ENCODE measurements at regions not wholly inside any gene's neighbourhood (a gene's known extent, or its start where the extent isn't known, plus 50 kb on each side); places are given as distances from the start of the nearest gene placed in this dataset.

DNA sequence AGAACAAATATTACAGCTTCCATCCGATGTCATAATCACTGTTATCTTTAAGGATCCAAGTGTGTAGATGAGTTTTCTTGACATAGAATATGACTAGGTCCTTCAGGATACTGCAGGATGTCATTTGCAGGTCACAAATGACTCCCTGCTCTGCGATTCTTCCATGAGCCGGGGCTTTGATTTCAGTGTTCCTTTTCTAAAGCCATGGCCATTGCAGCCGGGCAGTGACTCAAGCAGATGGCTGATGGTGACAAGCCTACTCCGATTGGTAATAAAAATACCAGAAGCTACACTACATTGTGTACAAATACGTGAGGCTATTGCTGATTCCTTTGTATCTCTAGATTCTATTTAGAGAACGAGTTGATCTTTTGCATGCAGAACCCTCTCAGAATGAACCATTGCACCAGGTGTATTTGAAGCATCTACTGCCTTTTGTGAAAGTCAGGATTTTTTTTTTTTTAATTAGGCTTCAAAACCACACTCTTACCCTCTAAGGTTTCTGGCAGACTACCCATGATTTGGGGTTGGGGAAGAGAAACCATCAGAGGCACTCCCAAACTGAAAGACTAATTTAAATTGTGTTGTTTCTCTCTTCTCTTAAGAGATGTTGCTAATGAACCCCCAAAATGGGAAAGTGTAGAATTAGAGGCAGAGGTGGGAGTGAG is 271.0 kb upstream of the ADRA1B start:
- Mint-ChIP-seq H3K4me1 (no peaks in the 10 kb centered on the region), H3K36me3 (no peaks in the 10 kb centered on the region), H3K27me3 (peaks cover 6% of the 10 kb centered on the region), H3K9me3 (ENCODE audit: low read depth) (no peaks in the 10 kb centered on the region), H3K4me3 (no peak overlapping the region), H3K27ac (no peak overlapping the region)
- ATAC-seq = no peak
- no peak for DNase-seq
- CTCF ChIA-PET = no interaction called here

DNA sequence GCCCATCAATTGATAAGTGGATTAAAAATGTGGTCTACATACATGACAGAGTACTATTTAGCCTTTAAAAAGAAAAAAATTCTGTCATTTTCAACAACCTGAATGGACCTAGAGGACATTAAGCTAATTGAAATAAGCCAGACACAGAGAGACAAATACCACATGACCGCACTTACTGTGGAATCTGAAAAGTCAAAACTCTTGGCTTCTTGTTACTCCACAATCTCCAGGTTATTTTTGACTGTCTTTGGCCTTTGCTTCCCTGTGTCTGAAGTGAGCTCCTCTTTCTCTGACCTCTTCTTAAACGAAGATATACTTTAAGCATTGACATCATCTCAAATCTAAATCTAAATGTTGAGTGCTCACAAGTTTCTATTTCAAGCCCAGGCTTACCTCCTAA is 265.5 kb upstream of the ADRA1B start:
- Mint-ChIP-seq H3K9me3 (ENCODE audit: low read depth) (no peaks in the 10 kb centered on the region), H3K27ac (no peak overlapping the region), H3K4me1 (no peaks in the 10 kb centered on the region), H3K27me3 (no peaks in the 10 kb centered on the region), H3K4me3 (no peak overlapping the region), H3K36me3 (no peaks in the 10 kb centered on the region)
- ATAC-seq = no peak
- no peak for DNase-seq
- CTCF ChIA-PET = no interaction called here

DNA sequence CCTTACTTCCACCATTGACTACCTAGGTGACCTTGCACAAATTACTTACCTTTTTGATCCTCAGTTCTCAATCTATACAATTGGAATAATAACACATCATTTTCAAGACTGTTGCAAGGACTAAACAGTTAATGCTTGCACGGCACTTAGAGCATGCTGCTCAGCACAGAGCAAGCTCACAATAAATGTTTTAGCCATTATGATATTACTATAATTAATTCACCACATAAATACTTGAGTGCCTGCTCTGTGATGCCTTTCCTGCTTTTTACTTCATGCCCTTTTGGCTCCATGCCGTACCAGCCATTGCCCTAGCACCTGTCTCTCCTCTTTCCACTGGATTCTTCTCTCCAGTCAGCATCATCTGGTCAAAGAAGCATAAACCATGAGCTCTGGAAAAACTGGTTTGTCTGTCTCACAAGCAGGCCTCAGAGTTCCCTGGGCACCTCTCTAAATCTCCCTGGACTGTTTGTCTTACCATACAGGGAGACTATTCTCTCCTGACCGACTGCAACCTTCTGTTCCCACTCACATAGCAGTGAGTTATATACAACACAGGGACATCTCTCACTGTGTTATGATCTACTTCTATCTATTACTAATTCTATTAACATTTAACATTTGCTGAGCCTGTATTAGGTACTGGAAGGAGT is 260.4 kb upstream of the ADRA1B start:
- ATAC-seq (no peak), DNase-seq (no peak)
- Mint-ChIP-seq H3K36me3 (no peaks in the 10 kb centered on the region), H3K4me1 (no peaks in the 10 kb centered on the region), H3K27ac (no peak overlapping the region), H3K4me3 (no peak overlapping the region), H3K9me3 (ENCODE audit: low read depth) (no peaks in the 10 kb centered on the region), H3K27me3 (no peaks in the 10 kb centered on the region)
- CTCF ChIA-PET = no interaction called here

GRCh38 chr5:159657298-159657697 is 259.0 kb upstream of the ADRA1B start:
- no peaks in the 10 kb centered on the region for H3K36me3 Mint-ChIP-seq
- H3K4me1 Mint-ChIP-seq = no peaks in the 10 kb centered on the region
- no peaks in the 10 kb centered on the region for H3K27me3 Mint-ChIP-seq
- no peak for DNase-seq
- no peak overlapping the region for H3K27ac Mint-ChIP-seq
- H3K9me3 Mint-ChIP-seq (ENCODE audit: low read depth) = no peaks in the 10 kb centered on the region
- no peak for ATAC-seq
- H3K4me3 Mint-ChIP-seq = no peak overlapping the region
- CTCF ChIA-PET = interaction anchor here (0.6 kb wide), 1 partner anchor 24 kb away, joined by 3 read pairs; no protein-coding TSS in a partner anchor

- no peaks in the 10 kb centered on the region for H3K27me3 Mint-ChIP-seq
- ATAC-seq = no peak
- CTCF ChIA-PET = interaction anchor here (0.6 kb wide), 1 partner anchor 24 kb away, joined by 3 read pairs; no protein-coding TSS in a partner anchor
- H3K4me3 Mint-ChIP-seq = no peak overlapping the region
- H3K36me3 Mint-ChIP-seq = no peaks in the 10 kb centered on the region
- H3K4me1 Mint-ChIP-seq = no peaks in the 10 kb centered on the region
- no peak for DNase-seq
- no peaks in the 10 kb centered on the region for H3K9me3 Mint-ChIP-seq (ENCODE audit: low read depth)
- no peak overlapping the region for H3K27ac Mint-ChIP-seq
Measured at GRCh38 chr5:159657771-159658170, 258.5 kb upstream of the ADRA1B start.

GRCh38 chr5:159658266-159658925 is 257.9 kb upstream of the ADRA1B start:
- no peaks in the 10 kb centered on the region for H3K27me3 Mint-ChIP-seq
- H3K36me3 Mint-ChIP-seq = no peaks in the 10 kb centered on the region
- H3K4me3 Mint-ChIP-seq = no peak overlapping the region
- H3K4me1 Mint-ChIP-seq = no peaks in the 10 kb centered on the region
- no peaks in the 10 kb centered on the region for H3K9me3 Mint-ChIP-seq (ENCODE audit: low read depth)
- DNase-seq (no peak), ATAC-seq (no peak)
- H3K27ac Mint-ChIP-seq = no peak overlapping the region
- CTCF ChIA-PET = no interaction called here

- H3K4me3 Mint-ChIP-seq = no peak overlapping the region
- H3K27ac Mint-ChIP-seq = no peak overlapping the region
- CTCF ChIA-PET = no interaction called here
- H3K4me1 Mint-ChIP-seq = no peaks in the 10 kb centered on the region
- no peaks in the 10 kb centered on the region for H3K9me3 Mint-ChIP-seq (ENCODE audit: low read depth)
- no peak for ATAC-seq
- no peaks in the 10 kb centered on the region for H3K36me3 Mint-ChIP-seq
- H3K27me3 Mint-ChIP-seq = no peaks in the 10 kb centered on the region
- no peak for DNase-seq
Measured at GRCh38 chr5:159660401-159660800, 255.9 kb upstream of the ADRA1B start.

GRCh38 chr5:159663986-159664385 is 252.3 kb upstream of the ADRA1B start:
- DNase-seq (no peak), ATAC-seq (no peak)
- Mint-ChIP-seq H3K36me3 (no peaks in the 10 kb centered on the region), H3K4me1 (peaks cover 2% of the 10 kb centered on the region), H3K4me3 (no peak overlapping the region), H3K27me3 (no peaks in the 10 kb centered on the region), H3K27ac (no peak overlapping the region), H3K9me3 (ENCODE audit: low read depth) (no peaks in the 10 kb centered on the region)
- CTCF ChIA-PET = no interaction called here

GRCh38 chr5:159667286-159667685 is 249.0 kb upstream of the ADRA1B start:
- H3K27me3 Mint-ChIP-seq = peaks cover 2% of the 10 kb centered on the region

DNA sequence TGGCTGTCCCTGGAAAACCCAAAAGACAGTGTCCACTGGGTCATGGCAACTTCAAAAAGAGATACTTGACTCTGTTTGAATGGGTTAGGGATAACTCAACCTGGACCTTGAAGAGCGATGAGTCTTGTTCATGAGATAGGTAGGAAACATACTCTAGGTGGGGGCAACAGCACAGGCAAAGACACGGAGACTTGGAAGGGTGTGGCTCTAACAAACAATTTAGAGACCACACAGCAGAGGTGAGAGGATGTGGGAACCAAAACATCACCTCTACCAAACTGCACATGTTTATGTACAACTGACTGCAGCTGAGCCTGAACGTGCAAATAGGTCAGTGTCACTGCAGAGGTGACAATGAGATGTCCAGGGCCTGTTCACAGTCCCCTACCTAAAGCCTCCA is 247.7 kb upstream of the ADRA1B start:
- Mint-ChIP-seq H3K4me3 (no peak overlapping the region), H3K27ac (no peak overlapping the region), H3K9me3 (ENCODE audit: low read depth) (peaks cover under 1% of the 10 kb centered on the region), H3K36me3 (no peaks in the 10 kb centered on the region), H3K4me1 (peaks cover 2% of the 10 kb centered on the region), H3K27me3 (peaks cover 2% of the 10 kb centered on the region)
- no peak for DNase-seq
- CTCF ChIA-PET = interaction anchor here (1.0 kb wide), 1 partner anchor 10 kb away, joined by 3 read pairs; no protein-coding TSS in a partner anchor
- ATAC-seq = no peak

More at GRCh38 chr5:159667286-159667685, 249.0 kb upstream of the ADRA1B start:
- CTCF ChIA-PET = no interaction called here
- H3K4me1 Mint-ChIP-seq = peaks cover 2% of the 10 kb centered on the region
- ATAC-seq (no peak), DNase-seq (no peak)
- H3K9me3 Mint-ChIP-seq (ENCODE audit: low read depth) = no peaks in the 10 kb centered on the region
- H3K36me3 Mint-ChIP-seq = no peaks in the 10 kb centered on the region
- H3K4me3 Mint-ChIP-seq = no peak overlapping the region
- H3K27ac Mint-ChIP-seq = no peak overlapping the region

- H3K36me3 Mint-ChIP-seq = no peaks in the 10 kb centered on the region
Measured at GRCh38 chr5:159669559-159669958, 246.7 kb upstream of the ADRA1B start.

DNA sequence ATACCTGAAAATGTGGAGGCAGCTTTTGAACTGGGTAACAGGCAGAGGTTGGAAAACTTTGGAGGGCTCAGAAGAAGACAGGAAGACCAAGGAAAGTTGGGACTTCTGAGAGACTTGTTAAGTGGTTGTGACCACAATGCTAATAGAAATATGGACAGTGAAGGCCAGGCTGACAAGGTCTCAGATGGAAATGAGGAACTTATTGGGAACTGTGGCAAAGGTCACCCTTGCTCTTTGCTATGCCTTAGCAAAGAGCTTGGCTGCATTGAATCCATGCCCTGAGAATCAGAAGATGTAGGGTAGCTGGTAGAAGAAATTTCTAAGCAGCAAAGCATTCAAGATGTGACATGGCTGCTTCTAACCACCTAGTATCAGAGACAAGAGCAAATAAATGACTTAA is 244.4 kb upstream of the ADRA1B start:
- ATAC-seq (no peak), DNase-seq (no peak)
- H3K27ac Mint-ChIP-seq = no peak overlapping the region
- peaks cover 2% of the 10 kb centered on the region for H3K27me3 Mint-ChIP-seq
- H3K9me3 Mint-ChIP-seq (ENCODE audit: low read depth) = peaks cover 2% of the 10 kb centered on the region
- H3K36me3 Mint-ChIP-seq = no peaks in the 10 kb centered on the region
- peaks cover 2% of the 10 kb centered on the region for H3K4me1 Mint-ChIP-seq
- CTCF ChIA-PET = no interaction called here
- H3K4me3 Mint-ChIP-seq = no peak overlapping the region

More at GRCh38 chr5:159669559-159669958, 246.7 kb upstream of the ADRA1B start:
- peaks cover 2% of the 10 kb centered on the region for H3K9me3 Mint-ChIP-seq (ENCODE audit: low read depth)
- CTCF ChIA-PET = no interaction called here
- H3K27me3 Mint-ChIP-seq = peaks cover 2% of the 10 kb centered on the region
- peaks cover 2% of the 10 kb centered on the region for H3K4me1 Mint-ChIP-seq
- H3K27ac Mint-ChIP-seq = no peak overlapping the region
- no peak overlapping the region for H3K4me3 Mint-ChIP-seq
- no peak for ATAC-seq
- no peak for DNase-seq

DNA sequence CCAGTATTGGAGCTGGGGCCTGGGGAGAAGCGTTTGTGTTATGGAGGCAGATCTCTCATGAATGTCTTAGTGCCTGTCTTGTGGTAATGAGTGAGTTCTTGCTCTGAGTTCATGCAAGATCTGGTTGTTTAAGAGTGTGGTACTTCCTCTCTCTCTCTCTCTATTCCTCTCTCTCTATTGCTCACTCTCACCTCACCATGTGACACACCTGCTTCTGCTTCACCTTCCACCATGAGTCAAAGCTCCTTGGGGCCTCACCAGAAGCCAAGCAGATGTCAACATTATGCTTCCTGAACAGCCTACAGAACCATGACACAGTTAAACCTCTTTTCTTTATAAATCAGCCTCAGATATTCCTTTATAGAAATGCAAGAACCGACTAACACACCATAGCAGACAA is 242.7 kb upstream of the ADRA1B start:
- CTCF ChIA-PET = no interaction called here
- Mint-ChIP-seq H3K27ac (no peak overlapping the region), H3K4me1 (peaks cover under 1% of the 10 kb centered on the region), H3K27me3 (peaks cover 2% of the 10 kb centered on the region), H3K4me3 (no peak overlapping the region), H3K9me3 (ENCODE audit: low read depth) (peaks cover 2% of the 10 kb centered on the region), H3K36me3 (no peaks in the 10 kb centered on the region)
- ATAC-seq (no peak), DNase-seq (no peak)
